Natural killer cell (primary cell): ENCODE measurements at regions not wholly inside any gene's neighbourhood (a gene's known extent, or its start where the extent isn't known, plus 50 kb on each side); places are given as distances from the start of the nearest gene placed in this dataset.

Source experiments
- ATAC-seq, 3 donors: fragments of 150-1000 bp in 2 of 3; fragments of 200-7000 bp in 1 of 3; cut with Tn5 transposase; 1 replicate in 1 of 3; 2 replicates in 2 of 3; pipeline ENCODE4 v1.10.0; 2021; ENCODE audit warnings: mild to moderate bottlenecking in 2 of 3, moderate library complexity in 2 of 3
- DNase-seq, 2 donors: peaks; one replicate each; pipeline versions ENCODE4 v3.0.0 to v3.0.0-alpha.2; 2013 to 2021; ENCODE audit warnings: mixed read lengths in 1 of 2
- H3K27ac ChIP-seq: one replicate; pipeline ENCODE4 v1.5.1; 2013; ENCODE audit warnings: mild to moderate bottlenecking, low read length
- H3K27me3 ChIP-seq: one replicate; pipeline ENCODE4 v1.6.1; 2013; ENCODE audit warnings: low read length; ENCODE audit not compliant: control insufficient read depth, insufficient read depth
- H3K36me3 ChIP-seq: one replicate; pipeline ENCODE4 v1.6.1; 2013; ENCODE audit warnings: low read length; ENCODE audit not compliant: control insufficient read depth, insufficient read depth
- H3K4me1 ChIP-seq: one replicate; pipeline ENCODE4 v1.6.1; 2013; ENCODE audit warnings: low read length; ENCODE audit not compliant: control insufficient read depth, insufficient read depth
- H3K4me3 ChIP-seq: one replicate; pipeline ENCODE4 v1.5.1; 2013; ENCODE audit warnings: low read length
- H3K9me3 ChIP-seq: one replicate; pipeline ENCODE4 v1.6.1; 2013; ENCODE audit warnings: low read length; ENCODE audit not compliant: control insufficient read depth, insufficient read depth
- H3K27ac Mint-ChIP-seq, 2 donors: one replicate each; pipeline ENCODE4 v1.8.0; 2022; ENCODE audit warnings: mild to moderate bottlenecking in 2 of 2, mixed read lengths in 2 of 2, moderate library complexity in 1 of 2
- H3K27me3 Mint-ChIP-seq, 2 donors: one replicate each; pipeline ENCODE4 v1.8.0; 2022; ENCODE audit warnings: low read depth in 2 of 2, mixed read lengths in 2 of 2
- H3K36me3 Mint-ChIP-seq: one replicate; pipeline ENCODE4 v1.8.0; 2022; ENCODE audit warnings: mixed read lengths
- H3K4me1 Mint-ChIP-seq, 2 donors: one replicate each; pipeline ENCODE4 v1.8.0; 2022; ENCODE audit warnings: mixed read lengths in 2 of 2
- H3K4me3 Mint-ChIP-seq: one replicate; pipeline ENCODE4 v1.8.0; 2022; ENCODE audit warnings: mild to moderate bottlenecking, moderate library complexity, mixed read lengths
- H3K9me3 Mint-ChIP-seq, 2 donors: one replicate each; pipeline ENCODE4 v1.8.0; 2022; ENCODE audit warnings: mixed read lengths in 2 of 2
- WGBS: methylation state at CpG from one replicate; pipeline ENCODE4 v1.1.7; 2013; ENCODE audit warnings: missing lambda C conversion rate; ENCODE audit not compliant: insufficient coverage; 5-methylcytosine and 5-hydroxymethylcytosine counted together
- intact Hi-C: fragments of 100-400 bp; cut with micrococcal nuclease; formaldehyde crosslinking; loops from one replicate; pipeline ENCODE4 v1.14.2; 2022
- TF ChIP-seq, protein P1 (sequence below): fragments of 200-600 bp; IDR thresholded peaks from one replicate; pipeline ENCODE4 v1.8.0; 2022; ENCODE audit warnings: antibody characterized with exemption

DNA sequence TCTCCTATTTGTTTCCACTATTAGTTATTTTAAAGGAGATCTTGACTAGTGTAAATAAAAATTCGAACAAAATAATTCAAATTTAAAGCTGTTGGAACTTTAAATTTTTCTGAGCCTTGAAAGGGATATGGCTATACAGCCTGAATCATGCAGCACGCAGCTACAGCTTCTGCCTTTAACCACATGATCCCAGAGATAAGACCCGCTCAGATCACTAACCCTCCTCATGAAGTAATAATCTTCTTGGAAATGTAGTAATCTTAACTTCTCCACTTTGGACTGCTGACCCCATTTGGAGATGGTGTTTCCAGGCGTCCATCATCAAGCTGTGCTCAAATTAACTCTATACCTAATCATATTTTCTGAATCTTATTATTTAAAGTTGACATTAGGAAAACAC is 336.6 kb downstream of the DSC3 start:
- Histone ChIP-seq H3K27me3 (no peaks in the 10 kb centered on the region), H3K4me1 (no peaks in the 10 kb centered on the region), H3K27ac (no peak overlapping the region), H3K36me3 (no peaks in the 10 kb centered on the region), H3K4me3 (no peak overlapping the region), H3K9me3 (no peaks in the 10 kb centered on the region)
- Mint-ChIP-seq H3K9me3 (peaks cover 2 to 7% of the 10 kb centered on the region in 2 donors), H3K36me3 (no peaks in the 10 kb centered on the region), H3K4me1 (no peaks in the 10 kb centered on the region), H3K27me3 (no peaks in the 10 kb centered on the region), H3K27ac (no peak overlapping the region), H3K4me3 (no peak overlapping the region)
- intact Hi-C loops, result no loop called here
- ATAC-seq (no peak), DNase-seq (no peak)
- TF ChIP-seq, protein P1, sequence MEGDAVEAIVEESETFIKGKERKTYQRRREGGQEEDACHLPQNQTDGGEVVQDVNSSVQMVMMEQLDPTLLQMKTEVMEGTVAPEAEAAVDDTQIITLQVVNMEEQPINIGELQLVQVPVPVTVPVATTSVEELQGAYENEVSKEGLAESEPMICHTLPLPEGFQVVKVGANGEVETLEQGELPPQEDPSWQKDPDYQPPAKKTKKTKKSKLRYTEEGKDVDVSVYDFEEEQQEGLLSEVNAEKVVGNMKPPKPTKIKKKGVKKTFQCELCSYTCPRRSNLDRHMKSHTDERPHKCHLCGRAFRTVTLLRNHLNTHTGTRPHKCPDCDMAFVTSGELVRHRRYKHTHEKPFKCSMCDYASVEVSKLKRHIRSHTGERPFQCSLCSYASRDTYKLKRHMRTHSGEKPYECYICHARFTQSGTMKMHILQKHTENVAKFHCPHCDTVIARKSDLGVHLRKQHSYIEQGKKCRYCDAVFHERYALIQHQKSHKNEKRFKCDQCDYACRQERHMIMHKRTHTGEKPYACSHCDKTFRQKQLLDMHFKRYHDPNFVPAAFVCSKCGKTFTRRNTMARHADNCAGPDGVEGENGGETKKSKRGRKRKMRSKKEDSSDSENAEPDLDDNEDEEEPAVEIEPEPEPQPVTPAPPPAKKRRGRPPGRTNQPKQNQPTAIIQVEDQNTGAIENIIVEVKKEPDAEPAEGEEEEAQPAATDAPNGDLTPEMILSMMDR, result no peak
- WGBS, result 70% methylated on average over 3 of the region's 4 CpGs

DNA sequence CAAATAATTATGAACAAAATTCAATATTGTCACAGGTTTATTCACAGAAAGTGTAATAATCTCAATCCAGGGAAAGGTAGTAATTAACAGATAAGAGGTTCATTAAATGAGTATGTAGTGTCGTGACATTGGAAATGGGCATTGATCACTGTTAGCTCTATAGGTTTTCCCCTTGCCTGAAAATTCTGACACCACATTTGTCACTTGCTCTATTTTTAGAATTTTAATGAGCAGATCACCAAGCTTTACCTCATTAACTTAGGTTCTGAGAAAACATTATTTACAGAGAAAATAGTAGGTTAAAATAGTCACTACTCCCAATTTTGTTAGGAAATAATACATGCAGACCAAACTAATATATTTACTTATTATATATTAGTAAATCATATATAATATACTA is 344.0 kb downstream of the DSC3 start:
- no peak overlapping the region for H3K4me3 Mint-ChIP-seq
- peaks cover 7 to 15% of the 10 kb centered on the region in 2 donors for H3K9me3 Mint-ChIP-seq
- no peaks in the 10 kb centered on the region for H3K9me3 ChIP-seq
- no peaks in the 10 kb centered on the region for H3K4me1 Mint-ChIP-seq
- intact Hi-C loops, result no loop called here
- H3K36me3 ChIP-seq, result no peaks in the 10 kb centered on the region
- H3K27ac ChIP-seq, result no peak overlapping the region
- H3K4me3 ChIP-seq, result no peak overlapping the region
- TF ChIP-seq, protein P1, result no peak
- no peaks in the 10 kb centered on the region for H3K27me3 Mint-ChIP-seq
- no peaks in the 10 kb centered on the region for H3K27me3 ChIP-seq
- H3K36me3 Mint-ChIP-seq, result peaks cover 7% of the 10 kb centered on the region
- H3K4me1 ChIP-seq, result no peaks in the 10 kb centered on the region
- WGBS, result 88% methylated on average over 1 of the region's 1 CpG
- no peak overlapping the region for H3K27ac Mint-ChIP-seq
- ATAC-seq (no peak), DNase-seq (no peak)

GRCh38 chr18:30696201-30696600 is 346.3 kb downstream of the DSC3 start:
- no peaks in the 10 kb centered on the region for H3K4me1 Mint-ChIP-seq
- WGBS, result 86% methylated on average over 5 of the region's 5 CpGs
- H3K27ac Mint-ChIP-seq, result no peak overlapping the region
- no peak overlapping the region for H3K4me3 Mint-ChIP-seq
- no peak overlapping the region for H3K4me3 ChIP-seq
- no peaks in the 10 kb centered on the region for H3K27me3 ChIP-seq
- H3K9me3 ChIP-seq, result no peaks in the 10 kb centered on the region
- H3K27ac ChIP-seq, result no peak overlapping the region
- peaks cover 7% of the 10 kb centered on the region for H3K36me3 Mint-ChIP-seq
- no peak for ATAC-seq
- H3K36me3 ChIP-seq, result no peaks in the 10 kb centered on the region
- DNase-seq, result no peak
- TF ChIP-seq, protein P1, result no peak
- intact Hi-C loops, result no loop called here
- H3K27me3 Mint-ChIP-seq, result no peaks in the 10 kb centered on the region
- H3K4me1 ChIP-seq, result no peaks in the 10 kb centered on the region
- peaks cover 7 to 9% of the 10 kb centered on the region in 2 donors for H3K9me3 Mint-ChIP-seq

- WGBS, result 89% methylated on average over 3 of the region's 3 CpGs
- Mint-ChIP-seq H3K4me1 (no peaks in the 10 kb centered on the region), H3K9me3 (peaks cover 3 to 6% of the 10 kb centered on the region in 2 donors)
Observed at GRCh38 chr18:30694773-30695172, 347.8 kb downstream of the DSC3 start.

More at GRCh38 chr18:30694773-30695172, 347.8 kb downstream of the DSC3 start:
- H3K36me3 ChIP-seq, result no peaks in the 10 kb centered on the region
- H3K27ac ChIP-seq, result no peak overlapping the region
- H3K27me3 ChIP-seq, result no peaks in the 10 kb centered on the region
- DNase-seq (no peak), ATAC-seq (no peak)
- intact Hi-C loops, result no loop called here
- Mint-ChIP-seq H3K36me3 (peaks cover 1% of the 10 kb centered on the region), H3K27me3 (no peaks in the 10 kb centered on the region), H3K27ac (no peak overlapping the region), H3K4me3 (no peak overlapping the region)
- H3K4me1 ChIP-seq, result no peaks in the 10 kb centered on the region
- TF ChIP-seq, protein P1, result no peak
- H3K9me3 ChIP-seq, result no peaks in the 10 kb centered on the region
- no peak overlapping the region for H3K4me3 ChIP-seq
